ENCODE measurements at regions not wholly inside any gene's neighbourhood (a gene's known extent, or its start where the extent isn't known, plus 50 kb on each side); places are given as distances from the start of the nearest gene placed in this dataset.

- TF ChIP-seq, protein P1, sequence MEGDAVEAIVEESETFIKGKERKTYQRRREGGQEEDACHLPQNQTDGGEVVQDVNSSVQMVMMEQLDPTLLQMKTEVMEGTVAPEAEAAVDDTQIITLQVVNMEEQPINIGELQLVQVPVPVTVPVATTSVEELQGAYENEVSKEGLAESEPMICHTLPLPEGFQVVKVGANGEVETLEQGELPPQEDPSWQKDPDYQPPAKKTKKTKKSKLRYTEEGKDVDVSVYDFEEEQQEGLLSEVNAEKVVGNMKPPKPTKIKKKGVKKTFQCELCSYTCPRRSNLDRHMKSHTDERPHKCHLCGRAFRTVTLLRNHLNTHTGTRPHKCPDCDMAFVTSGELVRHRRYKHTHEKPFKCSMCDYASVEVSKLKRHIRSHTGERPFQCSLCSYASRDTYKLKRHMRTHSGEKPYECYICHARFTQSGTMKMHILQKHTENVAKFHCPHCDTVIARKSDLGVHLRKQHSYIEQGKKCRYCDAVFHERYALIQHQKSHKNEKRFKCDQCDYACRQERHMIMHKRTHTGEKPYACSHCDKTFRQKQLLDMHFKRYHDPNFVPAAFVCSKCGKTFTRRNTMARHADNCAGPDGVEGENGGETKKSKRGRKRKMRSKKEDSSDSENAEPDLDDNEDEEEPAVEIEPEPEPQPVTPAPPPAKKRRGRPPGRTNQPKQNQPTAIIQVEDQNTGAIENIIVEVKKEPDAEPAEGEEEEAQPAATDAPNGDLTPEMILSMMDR (IDR thresholded peaks at IDR 0.05; ENCODE audit: low read length), result no peak
- no peak for TF ChIP-seq EZH2 (optimal IDR thresholded peaks at IDR 0.05; ENCODE audit: low read depth, low read length)
Measured at GRCh38 chr7:84624527-84624926, 429.9 kb upstream of the SEMA3A start.

Measured in MM.1S (cell line).